GM21381 (cell line): ENCODE measurements at regions not wholly inside any gene's neighbourhood (a gene's known extent, or its start where the extent isn't known, plus 50 kb on each side); places are given as distances from the start of the nearest gene placed in this dataset.
"Not testable (repeated sequence)": the region's sequence is repeated elsewhere in the genome, so short reads cannot be mapped to it uniquely, and the experiment has no call there.

Experiments used
- ATAC-seq: cut with Tn5 transposase; IDR thresholded peaks from one replicate; pipeline ENCODE4 v1.9.1; 2021; ENCODE audit warnings: mild to moderate bottlenecking, moderate library complexity; ENCODE audit not compliant: unreplicated experiment

GRCh38 chr2:51855683-51856082 is 823.8 kb upstream of the NRXN1 start:
- no peak for ATAC-seq

DNA sequence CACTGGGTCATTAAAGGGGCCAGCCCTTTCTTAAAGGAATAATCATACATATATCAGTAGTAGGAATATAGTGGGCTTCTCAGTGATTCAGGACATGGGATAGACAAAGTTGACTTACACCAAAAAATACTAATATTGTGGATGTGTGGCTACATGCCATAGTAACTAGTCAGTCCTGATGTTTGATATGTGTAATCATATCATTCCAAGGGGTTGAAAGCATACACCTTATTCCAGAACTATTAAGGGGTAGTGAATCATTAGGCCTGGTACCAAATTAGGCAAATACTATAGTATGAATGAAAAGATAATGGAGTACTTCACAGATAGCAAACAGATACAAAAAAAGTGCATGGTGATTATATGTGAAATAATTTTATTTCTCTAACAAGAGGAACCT is 814.9 kb upstream of the NRXN1 start:
- ATAC-seq = no peak

DNA sequence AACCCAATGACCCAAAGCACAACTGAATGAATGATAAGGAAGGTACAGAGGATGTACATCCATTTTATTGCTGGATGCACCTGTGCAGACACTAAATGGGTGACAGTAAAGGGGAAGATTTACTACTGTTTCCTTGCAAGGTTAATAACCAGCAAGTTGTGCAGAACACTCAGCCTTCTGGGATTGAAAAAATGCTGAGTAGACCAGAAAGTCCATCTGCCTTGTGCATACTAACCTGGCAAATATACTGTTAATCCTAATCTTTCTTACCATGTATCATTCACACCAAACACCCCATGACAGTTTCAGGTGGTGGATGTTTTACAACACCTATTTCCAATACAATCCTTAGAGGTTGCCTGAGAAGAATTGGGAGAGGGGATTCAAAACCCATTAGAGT is 814.1 kb upstream of the NRXN1 start:
- no peak for ATAC-seq

DNA sequence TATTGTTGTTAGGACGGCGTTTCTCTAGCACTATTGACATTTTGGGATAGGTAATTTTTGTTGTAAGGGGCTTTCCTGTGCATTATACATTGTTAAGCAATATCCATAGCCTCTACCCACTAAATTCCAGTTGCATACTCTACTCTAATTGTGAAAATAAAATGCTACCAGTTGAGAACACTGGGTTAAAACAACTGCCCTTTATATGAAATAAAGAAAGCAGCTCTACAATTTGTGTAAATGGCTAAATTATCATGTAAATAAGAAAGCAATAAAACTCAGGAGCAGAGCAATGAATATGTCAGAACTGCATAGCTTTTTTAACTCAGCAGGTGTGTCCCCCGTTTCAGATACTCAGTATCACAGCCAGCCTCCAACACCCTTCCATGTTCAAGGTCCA is 812.7 kb upstream of the NRXN1 start:
- ATAC-seq = no peak

DNA sequence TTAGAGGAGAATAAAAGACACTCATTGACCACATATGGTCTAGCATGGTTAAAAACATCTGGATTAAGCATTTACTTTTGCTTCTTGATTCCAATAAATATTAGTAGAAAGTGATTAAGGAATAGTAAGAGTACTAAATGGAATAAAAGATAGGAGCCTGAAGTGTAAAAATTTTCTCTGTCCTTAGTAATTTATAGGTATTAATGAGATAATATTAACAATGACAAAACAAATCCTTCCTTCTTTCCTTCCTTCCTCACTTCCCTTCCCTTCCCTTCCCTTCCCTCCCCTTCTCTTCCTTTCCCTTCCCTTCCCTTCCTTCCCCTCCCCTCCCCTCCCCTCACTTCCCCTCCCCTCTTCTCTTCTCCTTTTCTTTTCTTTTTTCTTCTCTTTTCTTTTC is 797.5 kb upstream of the NRXN1 start:
- no peak for ATAC-seq

GRCh38 chr2:51825823-51826222 is 793.9 kb upstream of the NRXN1 start:
- ATAC-seq = no peak

- ATAC-seq = no peak
These were observed 781.3 kb upstream of the NRXN1 start for GRCh38 chr2:51813247-51813646.

- no peak for ATAC-seq
These were observed 780.4 kb upstream of the NRXN1 start for GRCh38 chr2:51812138-51812866.

DNA sequence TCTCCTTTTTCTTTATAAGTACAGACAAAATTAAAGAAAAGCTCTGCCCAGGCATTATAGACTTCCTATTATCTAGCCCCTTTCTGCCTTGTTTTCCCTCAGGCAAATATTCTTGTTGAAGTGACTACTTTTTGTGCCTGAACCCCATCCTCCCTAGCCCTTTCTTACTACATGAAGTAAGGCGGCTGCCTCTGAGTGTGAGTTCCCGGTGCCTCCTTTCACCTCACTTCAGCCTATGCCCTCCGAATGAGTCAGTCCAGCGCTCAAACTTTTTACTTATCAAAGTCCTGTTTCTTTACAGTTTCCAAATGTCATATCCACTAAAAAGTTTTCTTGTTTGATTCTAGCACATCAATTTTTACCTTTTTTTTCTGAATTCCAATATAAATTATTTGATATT is 778.3 kb upstream of the NRXN1 start:
- no peak for ATAC-seq

GRCh38 chr2:51807229-51807628 is 775.3 kb upstream of the NRXN1 start:
- ATAC-seq = no peak

- ATAC-seq = no peak
These were observed 763.4 kb upstream of the NRXN1 start for GRCh38 chr2:51795248-51795888.

GRCh38 chr2:51791496-51791895 is 759.6 kb upstream of the NRXN1 start:
- no peak for ATAC-seq

GRCh38 chr2:51790854-51791253 is 758.9 kb upstream of the NRXN1 start:
- ATAC-seq = no peak

GRCh38 chr2:51789918-51790317 is 758.0 kb upstream of the NRXN1 start:
- ATAC-seq = no peak

DNA sequence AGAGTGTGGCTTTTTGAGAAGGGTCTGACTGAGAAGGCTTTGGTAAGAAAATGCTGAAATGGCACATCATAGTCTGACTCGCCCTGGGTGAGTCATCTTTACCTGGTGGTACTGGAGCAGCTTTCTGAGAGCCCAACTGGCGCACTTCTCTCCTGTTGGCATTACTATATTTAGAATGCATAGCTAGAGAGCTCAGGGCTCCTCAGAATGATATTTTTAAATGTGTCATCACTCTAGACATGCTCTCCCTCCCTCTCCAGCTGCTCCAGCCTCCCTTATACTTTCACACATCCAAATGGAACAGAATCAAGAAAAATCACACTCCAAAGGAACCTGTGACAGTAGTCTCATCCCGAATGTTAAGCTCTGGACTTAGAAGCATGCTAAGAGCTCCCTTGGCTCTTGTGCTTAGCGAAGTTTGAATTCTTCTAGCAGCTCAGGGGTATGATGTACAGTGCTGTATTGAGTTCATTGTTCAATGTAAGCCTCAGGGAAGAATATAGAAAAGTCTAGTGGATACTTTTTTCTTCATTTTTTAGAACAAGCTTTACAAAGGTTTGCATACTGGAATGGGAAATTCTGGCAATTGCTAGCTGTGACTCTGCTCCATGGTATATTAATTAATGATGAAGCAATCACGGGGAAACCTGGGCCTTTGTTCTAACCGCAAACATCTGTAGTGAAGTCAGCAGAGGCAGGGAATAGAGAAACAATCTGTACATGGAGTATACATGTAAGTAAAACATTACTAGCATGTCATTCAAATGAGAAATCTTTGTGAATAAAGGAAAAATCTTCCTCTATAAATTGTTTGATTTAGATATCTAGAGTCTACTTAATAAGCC is 751.2 kb upstream of the NRXN1 start:
- no peak for ATAC-seq

- no peak for ATAC-seq
These were observed 749.8 kb upstream of the NRXN1 start for GRCh38 chr2:51781691-51782090.

- ATAC-seq = no peak
These were observed 748.4 kb upstream of the NRXN1 start for GRCh38 chr2:51780353-51780752.

DNA sequence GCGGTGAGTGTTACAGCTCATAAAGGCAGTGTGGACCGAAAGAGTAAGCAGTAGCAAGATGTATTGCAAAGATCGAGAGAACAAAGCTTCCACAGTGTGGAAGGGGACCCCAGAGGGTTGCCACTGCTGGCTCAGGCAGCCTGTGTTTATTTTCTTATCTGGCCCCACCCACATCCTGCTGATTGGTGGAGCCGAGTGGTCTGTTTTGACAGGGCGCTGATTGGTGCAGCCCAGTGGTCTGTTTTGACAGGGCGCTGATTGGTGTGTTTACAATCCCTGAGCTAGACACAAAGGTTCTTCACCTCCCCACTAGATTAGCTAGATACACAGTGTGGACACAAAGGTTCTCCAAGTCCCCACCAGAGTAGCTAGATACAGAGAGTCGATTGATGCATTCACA is 747.8 kb upstream of the NRXN1 start:
- not testable (repeated sequence) for ATAC-seq

GRCh38 chr2:51778806-51779205 is 746.9 kb upstream of the NRXN1 start:
- ATAC-seq = no peak

DNA sequence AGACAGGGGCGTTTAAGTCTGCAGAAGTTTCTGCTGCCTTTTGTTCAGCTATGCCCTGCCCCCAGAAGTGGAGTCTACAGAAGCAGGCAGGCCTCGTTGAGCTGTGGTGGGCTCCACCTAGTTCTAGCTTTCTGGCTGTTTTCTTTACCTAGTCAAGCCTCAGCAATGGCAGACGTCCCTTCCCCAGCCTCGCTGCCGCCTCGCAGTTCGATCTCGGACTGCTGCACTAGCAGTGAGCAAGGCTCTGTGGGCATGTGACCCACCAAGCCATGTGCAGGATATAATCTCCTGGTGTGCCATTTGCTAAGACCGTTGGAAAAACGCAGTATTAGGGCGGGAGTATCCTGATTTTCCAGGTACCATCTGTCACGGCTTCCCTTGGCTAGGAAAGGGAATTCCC is 742.7 kb upstream of the NRXN1 start:
- not testable (repeated sequence) for ATAC-seq

- ATAC-seq = no peak
These were observed 728.5 kb upstream of the NRXN1 start for GRCh38 chr2:51760441-51760840.

- no peak for ATAC-seq
These were observed 726.1 kb upstream of the NRXN1 start for GRCh38 chr2:51758081-51758480.
